ENCODE measurements at regions not wholly inside any gene's neighbourhood (a gene's known extent, or its start where the extent isn't known, plus 50 kb on each side); places are given as distances from the start of the nearest gene placed in this dataset.
"Not testable (repeated sequence)": the region's sequence is repeated elsewhere in the genome, so short reads cannot be mapped to it uniquely, and the experiment has no call there.

- DNase-seq (ENCODE audit: insufficient read length) (no peak), FAIRE-seq (no peak)
- TF ChIP-seq POLR2AphosphoS5 (IDR thresholded peaks at IDR 0.05; ENCODE audit: low read depth, low read length) (no peak), TAF1 (IDR thresholded peaks at IDR 0.05; ENCODE audit: borderline replicate concordance, low read depth, low read length) (no peak), POLR2A (IDR thresholded peaks at IDR 0.05; ENCODE audit: low read depth, low read length) (no peak)
These were observed 66.6 kb upstream of the ZNF479 start for GRCh38 chr7:57198801-57199200.

- no peak for FAIRE-seq
- DNase-seq (ENCODE audit: insufficient read length), result no peak
- TF ChIP-seq POLR2A (IDR thresholded peaks at IDR 0.05; ENCODE audit: low read depth, low read length) (no peak), TAF1 (IDR thresholded peaks at IDR 0.05; ENCODE audit: borderline replicate concordance, low read depth, low read length) (no peak), POLR2AphosphoS5 (IDR thresholded peaks at IDR 0.05; ENCODE audit: low read depth, low read length) (no peak)
These were observed 67.0 kb upstream of the ZNF479 start for GRCh38 chr7:57199252-57199651.

- no peak for FAIRE-seq
- DNase-seq (ENCODE audit: insufficient read length), result no peak
- TF ChIP-seq TAF1 (IDR thresholded peaks at IDR 0.05; ENCODE audit: borderline replicate concordance, low read depth, low read length), result no peak
- TF ChIP-seq POLR2AphosphoS5 (IDR thresholded peaks at IDR 0.05; ENCODE audit: low read depth, low read length), result no peak
- no peak for TF ChIP-seq POLR2A (IDR thresholded peaks at IDR 0.05; ENCODE audit: low read depth, low read length)
These were observed 69.0 kb upstream of the ZNF479 start for GRCh38 chr7:57201021-57201894.

GRCh38 chr7:57201895-57202210 is 69.6 kb upstream of the ZNF479 start:
- TF ChIP-seq TAF1 (IDR thresholded peaks at IDR 0.05; ENCODE audit: borderline replicate concordance, low read depth, low read length) (no peak), POLR2A (IDR thresholded peaks at IDR 0.05; ENCODE audit: low read depth, low read length) (no peak), POLR2AphosphoS5 (IDR thresholded peaks at IDR 0.05; ENCODE audit: low read depth, low read length) (no peak)
- no peak for FAIRE-seq
- no peak for DNase-seq (ENCODE audit: insufficient read length)

- DNase-seq (ENCODE audit: insufficient read length) (no peak), FAIRE-seq (no peak)
- TF ChIP-seq POLR2AphosphoS5 (IDR thresholded peaks at IDR 0.05; ENCODE audit: low read depth, low read length) (no peak), POLR2A (IDR thresholded peaks at IDR 0.05; ENCODE audit: low read depth, low read length) (no peak), TAF1 (IDR thresholded peaks at IDR 0.05; ENCODE audit: borderline replicate concordance, low read depth, low read length) (no peak)
These were observed 70.0 kb upstream of the ZNF479 start for GRCh38 chr7:57202274-57202673.

- FAIRE-seq (no peak), DNase-seq (ENCODE audit: insufficient read length) (no peak)
- TF ChIP-seq TAF1 (IDR thresholded peaks at IDR 0.05; ENCODE audit: borderline replicate concordance, low read depth, low read length), result no peak
- no peak for TF ChIP-seq POLR2A (IDR thresholded peaks at IDR 0.05; ENCODE audit: low read depth, low read length)
- no peak for TF ChIP-seq POLR2AphosphoS5 (IDR thresholded peaks at IDR 0.05; ENCODE audit: low read depth, low read length)
These were observed 71.0 kb upstream of the ZNF479 start for GRCh38 chr7:57203161-57203791.

- not testable (repeated sequence) for FAIRE-seq
These were observed 71.6 kb upstream of the ZNF479 start for GRCh38 chr7:57203858-57204257.

GRCh38 chr7:57204411-57204811 is 72.2 kb upstream of the ZNF479 start:
- DNase-seq (ENCODE audit: insufficient read length) (no peak), FAIRE-seq (no peak)
- TF ChIP-seq POLR2AphosphoS5 (IDR thresholded peaks at IDR 0.05; ENCODE audit: low read depth, low read length) (no peak), POLR2A (IDR thresholded peaks at IDR 0.05; ENCODE audit: low read depth, low read length) (no peak), TAF1 (IDR thresholded peaks at IDR 0.05; ENCODE audit: borderline replicate concordance, low read depth, low read length) (no peak)

More at GRCh38 chr7:57203858-57204257, 71.6 kb upstream of the ZNF479 start:
- not testable (repeated sequence) for DNase-seq (ENCODE audit: insufficient read length)

GRCh38 chr7:57205000-57205399 is 72.8 kb upstream of the ZNF479 start:
- FAIRE-seq (no peak), DNase-seq (ENCODE audit: insufficient read length) (no peak)
- TF ChIP-seq POLR2A (IDR thresholded peaks at IDR 0.05; ENCODE audit: low read depth, low read length) (no peak), POLR2AphosphoS5 (IDR thresholded peaks at IDR 0.05; ENCODE audit: low read depth, low read length) (no peak), TAF1 (IDR thresholded peaks at IDR 0.05; ENCODE audit: borderline replicate concordance, low read depth, low read length) (no peak)

- TF ChIP-seq TAF1 (IDR thresholded peaks at IDR 0.05; ENCODE audit: borderline replicate concordance, low read depth, low read length) (no peak), POLR2AphosphoS5 (IDR thresholded peaks at IDR 0.05; ENCODE audit: low read depth, low read length) (no peak), POLR2A (IDR thresholded peaks at IDR 0.05; ENCODE audit: low read depth, low read length) (no peak)
- no peak for FAIRE-seq
- DNase-seq (ENCODE audit: insufficient read length), result no peak
These were observed 75.6 kb upstream of the ZNF479 start for GRCh38 chr7:57207836-57208235.

- no peak for DNase-seq (ENCODE audit: insufficient read length)
- TF ChIP-seq POLR2A (IDR thresholded peaks at IDR 0.05; ENCODE audit: low read depth, low read length) (no peak), TAF1 (IDR thresholded peaks at IDR 0.05; ENCODE audit: borderline replicate concordance, low read depth, low read length) (no peak), POLR2AphosphoS5 (IDR thresholded peaks at IDR 0.05; ENCODE audit: low read depth, low read length) (no peak)
- no peak for FAIRE-seq
These were observed 78.0 kb upstream of the ZNF479 start for GRCh38 chr7:57210212-57210611.

GRCh38 chr7:57210871-57211270 is 78.6 kb upstream of the ZNF479 start:
- FAIRE-seq (no peak), DNase-seq (ENCODE audit: insufficient read length) (no peak)
- TF ChIP-seq POLR2A (IDR thresholded peaks at IDR 0.05; ENCODE audit: low read depth, low read length) (no peak), TAF1 (IDR thresholded peaks at IDR 0.05; ENCODE audit: borderline replicate concordance, low read depth, low read length) (no peak), POLR2AphosphoS5 (IDR thresholded peaks at IDR 0.05; ENCODE audit: low read depth, low read length) (no peak)

Data from GM12892 (cell line).